ENCODE measurements at regions not wholly inside any gene's neighbourhood (a gene's known extent, or its start where the extent isn't known, plus 50 kb on each side); places are given as distances from the start of the nearest gene placed in this dataset.
"Not testable (repeated sequence)": the region's sequence is repeated elsewhere in the genome, so short reads cannot be mapped to it uniquely, and the experiment has no call there.

GRCh38 chr6:112539355-112539754 is 192.2 kb downstream of the RFPL4B start:
- TF ChIP-seq CTCF (IDR thresholded peaks at IDR 0.05): no peak
- no peak for TF ChIP-seq POLR2A (IDR thresholded peaks at IDR 0.05)
- Histone ChIP-seq H3K27me3 (no peaks in the 10 kb centered on the region), H3K27ac (no peak overlapping the region), H3K36me3 (no peaks in the 10 kb centered on the region), H3K9me3 (no peaks in the 10 kb centered on the region), H3K4me3 (no peak overlapping the region), H3K4me1 (no peaks in the 10 kb centered on the region)
- DNase-seq: no peak
- 76 to 84% methylated on average over 2 of the region's 2 CpGs for WGBS, 2 donors
- intact Hi-C loops (cut with DNase I): no loop called here

- H3K4me1 ChIP-seq; H3K27me3 ChIP-seq; H3K36me3 ChIP-seq; intact Hi-C loops (cut with DNase I); H3K4me3 ChIP-seq; DNase-seq; H3K9me3 ChIP-seq; H3K27ac ChIP-seq: not testable (repeated sequence)
- WGBS, 2 donors: 90 to 100% methylated on average over 1 to 2 of the region's 3 CpGs
Measured at GRCh38 chr6:112541847-112542246, 194.7 kb downstream of the RFPL4B start.

GRCh38 chr6:112547321-112548085 is 200.4 kb downstream of the RFPL4B start:
- H3K27ac ChIP-seq; H3K36me3 ChIP-seq; H3K9me3 ChIP-seq; H3K4me3 ChIP-seq; H3K27me3 ChIP-seq; DNase-seq; intact Hi-C loops (cut with DNase I); H3K4me1 ChIP-seq: not testable (repeated sequence)
- 83 to 92% methylated on average over 8 of the region's 8 CpGs for WGBS, 2 donors

- no peak for TF ChIP-seq POLR2A (IDR thresholded peaks at IDR 0.05)
- TF ChIP-seq CTCF (IDR thresholded peaks at IDR 0.05): no peak
- Histone ChIP-seq H3K9me3 (no peaks in the 10 kb centered on the region), H3K36me3 (no peaks in the 10 kb centered on the region), H3K27me3 (no peaks in the 10 kb centered on the region), H3K27ac (no peak overlapping the region), H3K4me1 (no peaks in the 10 kb centered on the region), H3K4me3 (no peak overlapping the region)
- DNase-seq: no peak
- intact Hi-C loops (cut with DNase I): no loop called here
- WGBS, 2 donors: 91 to 96% methylated on average over 1 of the region's 1 CpG
Measured at GRCh38 chr6:112549749-112550148, 202.6 kb downstream of the RFPL4B start.

GRCh38 chr6:112557435-112557834 is 210.3 kb downstream of the RFPL4B start:
- H3K27ac ChIP-seq: no peak overlapping the region
- no peaks in the 10 kb centered on the region for H3K27me3 ChIP-seq
- H3K36me3 ChIP-seq: no peaks in the 10 kb centered on the region
- TF ChIP-seq CTCF (IDR thresholded peaks at IDR 0.05) (no peak), POLR2A (IDR thresholded peaks at IDR 0.05) (no peak)
- DNase-seq: no peak
- no peak overlapping the region for H3K4me3 ChIP-seq
- no peaks in the 10 kb centered on the region for H3K9me3 ChIP-seq
- no peaks in the 10 kb centered on the region for H3K4me1 ChIP-seq
- intact Hi-C loops (cut with DNase I): no loop called here

- TF ChIP-seq POLR2A (IDR thresholded peaks at IDR 0.05) (no peak), CTCF (IDR thresholded peaks at IDR 0.05) (no peak)
- intact Hi-C loops (cut with DNase I): no loop called here
Measured at GRCh38 chr6:112557961-112558360, 210.8 kb downstream of the RFPL4B start.

More at GRCh38 chr6:112557961-112558360, 210.8 kb downstream of the RFPL4B start:
- Histone ChIP-seq H3K4me3 (no peak overlapping the region), H3K9me3 (no peaks in the 10 kb centered on the region), H3K27me3 (no peaks in the 10 kb centered on the region), H3K4me1 (no peaks in the 10 kb centered on the region), H3K36me3 (no peaks in the 10 kb centered on the region), H3K27ac (no peak overlapping the region)
- no peak for DNase-seq

Measured in esophagus squamous epithelium (tissue), 5 donors.